K562 (cell line): ENCODE measurements at regions not wholly inside any gene's neighbourhood (a gene's known extent, or its start where the extent isn't known, plus 50 kb on each side); places are given as distances from the start of the nearest gene placed in this dataset.

Experiments used
- CC2D1A ChIP-seq: fragments of 450-650 bp; IDR thresholded peaks from 2 replicates; pipeline ENCODE4 v1.6.1; 2017; ENCODE audit warnings: mild to moderate bottlenecking
- EWSR1 ChIP-seq: fragments of 450-650 bp; IDR thresholded peaks from 2 replicates; pipeline ENCODE4 v1.6.1; 2018; ENCODE audit warnings: borderline replicate concordance, mild to moderate bottlenecking, low read depth, moderate library complexity; ENCODE audit not compliant: partially characterized antibody
- FOXA1 ChIP-seq: fragments of 450-650 bp; IDR thresholded peaks from 2 replicates; pipeline ENCODE4 v1.6.1; 2016; ENCODE audit warnings: mild to moderate bottlenecking, borderline replicate concordance
- GTF2A2 ChIP-seq: IDR thresholded peaks from 2 replicates; pipeline ENCODE4 v1.6.1; 2016; ENCODE audit warnings: mild to moderate bottlenecking, missing genetic modification characterization, missing compliant biosample characterization
- KLF1 ChIP-seq: fragments of 450-650 bp; IDR thresholded peaks from 2 replicates; pipeline ENCODE4 v1.6.1; 2016; ENCODE audit warnings: missing genetic modification characterization, missing compliant biosample characterization
- MITF ChIP-seq: IDR thresholded peaks from 2 replicates; pipeline ENCODE4 v1.6.1; 2014; ENCODE audit warnings: antibody characterized with exemption
- NCOA2 ChIP-seq, 2 experiments: fragments of 450-650 bp; IDR thresholded peaks; 2 replicates each; pipeline ENCODE4 v1.6.1; 2018; ENCODE audit warnings: mild to moderate bottlenecking in 2 of 2, moderate library complexity in 1 of 2; ENCODE audit not compliant: partially characterized antibody in 2 of 2
- NEUROD1 ChIP-seq: fragments of 150-350 bp; IDR thresholded peaks from 2 replicates; pipeline ENCODE4 v1.6.1; 2014; ENCODE audit warnings: borderline replicate concordance, low read length, low read depth; ENCODE audit not compliant: partially characterized antibody
- NR1H2 ChIP-seq: sonication (generic); formaldehyde crosslinking; IDR thresholded peaks from 2 replicates; pipeline ENCODE4 v1.4.0; 2020; ENCODE audit warnings: mild to moderate bottlenecking, missing genetic modification reagents
- NRF1 ChIP-seq, 2 experiments: fragments of 450-650 bp; IDR thresholded peaks in 1 of 2; conservative IDR thresholded peaks in 1 of 2; 2 replicates each; pipeline ENCODE4 v1.6.1; 2014; ENCODE audit warnings: mild to moderate bottlenecking in 2 of 2
- RB1 ChIP-seq: fragments of 450-650 bp; IDR thresholded peaks from 2 replicates; pipeline ENCODE4 v1.6.1; 2017; ENCODE audit warnings: low read depth, mild to moderate bottlenecking
- RBM17 ChIP-seq: fragments of 200-400 bp; formaldehyde crosslinking; IDR thresholded peaks from 2 replicates; pipeline ENCODE4 v1.6.1; 2017; ENCODE audit warnings: low read depth, mild to moderate bottlenecking, low read length, borderline replicate concordance
- RHOXF2B ChIP-seq: fragments of 250-450 bp; sonication (Bioruptor Pico); conservative IDR thresholded peaks from 2 replicates; pipeline ENCODE4 v1.5.1; 2021
- SRSF3 ChIP-seq: fragments of 200-400 bp; formaldehyde crosslinking; IDR thresholded peaks from 2 replicates; pipeline ENCODE4 v1.6.1; 2016; ENCODE audit warnings: mild to moderate bottlenecking, low read length, moderate library complexity; ENCODE audit not compliant: insufficient read depth
- TCF7L2 ChIP-seq: fragments of 150-350 bp; IDR thresholded peaks from 2 replicates; pipeline ENCODE4 v1.6.1; 2016; ENCODE audit warnings: low read depth, mild to moderate bottlenecking, low read length, moderate library complexity
- ZBTB8A ChIP-seq: fragments of 450-650 bp; IDR thresholded peaks from 2 replicates; pipeline ENCODE4 v1.6.1; 2018; ENCODE audit warnings: mild to moderate bottlenecking, moderate library complexity; ENCODE audit not compliant: partially characterized antibody
- ZNF174 ChIP-seq: fragments of 250-450 bp; sonication (Bioruptor Pico); IDR thresholded peaks from 2 replicates; pipeline ENCODE4 v1.4.0; 2020; ENCODE audit warnings: mild to moderate bottlenecking
- ZNF584 ChIP-seq: fragments of 200-800 bp; sonication (Bioruptor generic); IDR thresholded peaks from 2 replicates; pipeline ENCODE4 v1.6.1; 2016; ENCODE audit warnings: low read depth, mild to moderate bottlenecking, missing genetic modification characterization, missing compliant biosample characterization
- ZNF699 ChIP-seq: fragments of 250-450 bp; sonication (Bioruptor Pico); IDR thresholded peaks from 2 replicates; pipeline ENCODE4 v1.8.0; 2021; ENCODE audit warnings: mild to moderate bottlenecking, moderate library complexity; ENCODE audit not compliant: insufficient replicate concordance
- ZNF707 ChIP-seq: fragments of 250-450 bp; sonication (Bioruptor Pico); conservative IDR thresholded peaks from 2 replicates; pipeline ENCODE4 v1.8.0; 2022; ENCODE audit warnings: inconsistent platforms, mild to moderate bottlenecking, moderate library complexity
- ZNF766 ChIP-seq: fragments of 200-800 bp; sonication (Bioruptor generic); conservative IDR thresholded peaks from 2 replicates; pipeline ENCODE4 v1.6.1; 2016; ENCODE audit warnings: missing genetic modification characterization, missing compliant biosample characterization
- ZSCAN32 ChIP-seq: fragments of 450-650 bp; formaldehyde crosslinking; IDR thresholded peaks from 2 replicates; pipeline ENCODE4 v1.4.0; 2020; ENCODE audit warnings: mild to moderate bottlenecking, moderate library complexity
- TF ChIP-seq, protein P1 (sequence below): IDR thresholded peaks from 3 replicates; pipeline ENCODE4 v1.6.1; 2011; ENCODE audit warnings: borderline replicate concordance, mild to moderate bottlenecking; ENCODE audit not compliant: insufficient read length, insufficient read depth
- TF ChIP-seq, protein P2 (sequence below): sonication (generic); IDR thresholded peaks from 2 replicates; pipeline ENCODE4 v1.6.1; 2016
- TF ChIP-seq, protein P3 (sequence below): fragments of 250-450 bp; sonication (Bioruptor Pico); IDR thresholded peaks from 2 replicates; pipeline ENCODE4 v1.4.0; 2020; ENCODE audit warnings: mild to moderate bottlenecking, moderate library complexity

GRCh38 chr3:177357352-177358090, 160.2 kb upstream of the TBL1XR1 start (continued):
- TF ChIP-seq NR1H2 (CRISPR knock-in tag) (no peak), NCOA2 (IDR thresholded peaks at IDR 0.05; ENCODE audit: partially characterized antibody in 2 of 2) (no peak), ZNF699 (no peak), SRSF3 (no peak), MITF (peak; percentile 32; the same call in 1 of the 2 replicates), GTF2A2 (no peak), ZBTB8A (no peak), EWSR1 (no peak), CC2D1A (peak; percentile 63; the same call in 1 of the 2 replicates), RHOXF2B (CRISPR knock-in tag) (no peak), FOXA1 (no peak), RB1 (no peak), TCF7L2 (no peak), RBM17 (no peak), NRF1 (conservative IDR thresholded peaks at IDR 0.05 in 1 of 2, IDR thresholded peaks at IDR 0.05 in 1 of 2) (no peak), ZNF584 (CRISPR knock-in tag) (no peak), KLF1 (tag) (peak; percentile 82), ZNF707 (no peak), NEUROD1 (peak; percentile 68), ZNF174 (CRISPR knock-in tag) (no peak), ZSCAN32 (CRISPR knock-in tag) (no peak; the same call in 1 of the 2 replicates), ZNF766 (CRISPR knock-in tag) (no peak)
- TF ChIP-seq, protein P1, sequence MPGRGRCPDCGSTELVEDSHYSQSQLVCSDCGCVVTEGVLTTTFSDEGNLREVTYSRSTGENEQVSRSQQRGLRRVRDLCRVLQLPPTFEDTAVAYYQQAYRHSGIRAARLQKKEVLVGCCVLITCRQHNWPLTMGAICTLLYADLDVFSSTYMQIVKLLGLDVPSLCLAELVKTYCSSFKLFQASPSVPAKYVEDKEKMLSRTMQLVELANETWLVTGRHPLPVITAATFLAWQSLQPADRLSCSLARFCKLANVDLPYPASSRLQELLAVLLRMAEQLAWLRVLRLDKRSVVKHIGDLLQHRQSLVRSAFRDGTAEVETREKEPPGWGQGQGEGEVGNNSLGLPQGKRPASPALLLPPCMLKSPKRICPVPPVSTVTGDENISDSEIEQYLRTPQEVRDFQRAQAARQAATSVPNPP, result no peak
- TF ChIP-seq, protein P2, sequence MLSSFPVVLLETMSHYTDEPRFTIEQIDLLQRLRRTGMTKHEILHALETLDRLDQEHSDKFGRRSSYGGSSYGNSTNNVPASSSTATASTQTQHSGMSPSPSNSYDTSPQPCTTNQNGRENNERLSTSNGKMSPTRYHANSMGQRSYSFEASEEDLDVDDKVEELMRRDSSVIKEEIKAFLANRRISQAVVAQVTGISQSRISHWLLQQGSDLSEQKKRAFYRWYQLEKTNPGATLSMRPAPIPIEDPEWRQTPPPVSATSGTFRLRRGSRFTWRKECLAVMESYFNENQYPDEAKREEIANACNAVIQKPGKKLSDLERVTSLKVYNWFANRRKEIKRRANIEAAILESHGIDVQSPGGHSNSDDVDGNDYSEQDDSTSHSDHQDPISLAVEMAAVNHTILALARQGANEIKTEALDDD, result peak; percentile 33; the same call in 1 of the 2 replicates
- TF ChIP-seq, protein P3, sequence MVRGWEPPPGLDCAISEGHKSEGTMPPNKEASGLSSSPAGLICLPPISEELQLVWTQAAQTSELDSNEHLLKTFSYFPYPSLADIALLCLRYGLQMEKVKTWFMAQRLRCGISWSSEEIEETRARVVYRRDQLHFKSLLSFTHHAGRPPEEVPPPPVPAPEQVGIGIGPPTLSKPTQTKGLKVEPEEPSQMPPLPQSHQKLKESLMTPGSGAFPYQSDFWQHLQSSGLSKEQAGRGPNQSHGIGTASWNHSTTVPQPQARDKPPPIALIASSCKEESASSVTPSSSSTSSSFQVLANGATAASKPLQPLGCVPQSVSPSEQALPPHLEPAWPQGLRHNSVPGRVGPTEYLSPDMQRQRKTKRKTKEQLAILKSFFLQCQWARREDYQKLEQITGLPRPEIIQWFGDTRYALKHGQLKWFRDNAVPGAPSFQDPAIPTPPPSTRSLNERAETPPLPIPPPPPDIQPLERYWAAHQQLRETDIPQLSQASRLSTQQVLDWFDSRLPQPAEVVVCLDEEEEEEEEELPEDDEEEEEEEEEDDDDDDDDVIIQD (CRISPR knock-in tag), result no peak
